ENCODE measurements at regions not wholly inside any gene's neighbourhood (a gene's known extent, or its start where the extent isn't known, plus 50 kb on each side); places are given as distances from the start of the nearest gene placed in this dataset.

GRCh38 chr6:131408811-131409210 lies 164.2 kb upstream of the ARG1 start:
- Histone ChIP-seq H3K4me2 (ENCODE audit: low read length) (no peak overlapping the region), H3K4me3 (ENCODE audit: low read depth, low read length, poor library complexity, severe bottlenecking) (no peak overlapping the region), H3K9me2 (ENCODE audit: low read depth, low read length) (no peaks in the 10 kb centered on the region), H3K79me2 (ENCODE audit: insufficient read depth, low read length) (no peaks in the 10 kb centered on the region), H3F3A (ENCODE audit: insufficient read depth, low read length) (no peaks in the 10 kb centered on the region), H2AFZ (ENCODE audit: low read length) (no peak overlapping the region), H3K9me3 (ENCODE audit: low read length) (no peaks in the 10 kb centered on the region), H3K4me1 (ENCODE audit: insufficient read depth, low read length, severe bottlenecking) (no peaks in the 10 kb centered on the region), H3K27ac (ENCODE audit: low read depth, low read length, poor library complexity, severe bottlenecking) (no peak overlapping the region), H3K36me3 (ENCODE audit: insufficient read depth, low read length) (no peaks in the 10 kb centered on the region), H4K20me1 (ENCODE audit: insufficient read depth, low read length) (no peaks in the 10 kb centered on the region), H3K27me3 (ENCODE audit: insufficient read depth, low read length) (no peaks in the 10 kb centered on the region), H3K9ac (ENCODE audit: low read length) (no peak overlapping the region)
- TF ChIP-seq EZH2 (IDR thresholded peaks at IDR 0.05; ENCODE audit: borderline replicate concordance, low read length) (no peak), CTCF (IDR thresholded peaks at IDR 0.05; ENCODE audit: low read length) (no peak)

- no peaks in the 10 kb centered on the region for H3K4me1 ChIP-seq (ENCODE audit: insufficient read depth, low read length, severe bottlenecking)
These were observed 162.2 kb upstream of the ARG1 start for GRCh38 chr6:131410785-131411184.

GRCh38 chr6:131412960-131413830 lies 159.8 kb upstream of the ARG1 start:
- no peaks in the 10 kb centered on the region for H3K4me1 ChIP-seq (ENCODE audit: insufficient read depth, low read length, severe bottlenecking)
- no peak overlapping the region for H3K4me3 ChIP-seq (ENCODE audit: low read depth, low read length, poor library complexity, severe bottlenecking)
- no peaks in the 10 kb centered on the region for H3K9me2 ChIP-seq (ENCODE audit: low read depth, low read length)
- H3K79me2 ChIP-seq (ENCODE audit: insufficient read depth, low read length): no peaks in the 10 kb centered on the region
- TF ChIP-seq CTCF (IDR thresholded peaks at IDR 0.05; ENCODE audit: low read length) (no peak), EZH2 (IDR thresholded peaks at IDR 0.05; ENCODE audit: borderline replicate concordance, low read length) (no peak)
- no peaks in the 10 kb centered on the region for H3K9me3 ChIP-seq (ENCODE audit: low read length)
- H3K27me3 ChIP-seq (ENCODE audit: insufficient read depth, low read length): no peaks in the 10 kb centered on the region
- no peaks in the 10 kb centered on the region for H3F3A ChIP-seq (ENCODE audit: insufficient read depth, low read length)
- no peaks in the 10 kb centered on the region for H3K36me3 ChIP-seq (ENCODE audit: insufficient read depth, low read length)
- H3K27ac ChIP-seq (ENCODE audit: low read depth, low read length, poor library complexity, severe bottlenecking): no peak overlapping the region
- H3K4me2 ChIP-seq (ENCODE audit: low read length): no peak overlapping the region
- no peaks in the 10 kb centered on the region for H4K20me1 ChIP-seq (ENCODE audit: insufficient read depth, low read length)
- no peak overlapping the region for H2AFZ ChIP-seq (ENCODE audit: low read length)
- no peak overlapping the region for H3K9ac ChIP-seq (ENCODE audit: low read length)

More at GRCh38 chr6:131410785-131411184, 162.2 kb upstream of the ARG1 start:
- Histone ChIP-seq H3K36me3 (ENCODE audit: insufficient read depth, low read length) (no peaks in the 10 kb centered on the region), H3K27me3 (ENCODE audit: insufficient read depth, low read length) (no peaks in the 10 kb centered on the region), H3K79me2 (ENCODE audit: insufficient read depth, low read length) (no peaks in the 10 kb centered on the region), H4K20me1 (ENCODE audit: insufficient read depth, low read length) (no peaks in the 10 kb centered on the region), H3K4me3 (ENCODE audit: low read depth, low read length, poor library complexity, severe bottlenecking) (no peak overlapping the region), H3K9ac (ENCODE audit: low read length) (no peak overlapping the region), H3K9me2 (ENCODE audit: low read depth, low read length) (no peaks in the 10 kb centered on the region), H3K27ac (ENCODE audit: low read depth, low read length, poor library complexity, severe bottlenecking) (no peak overlapping the region), H3K9me3 (ENCODE audit: low read length) (no peaks in the 10 kb centered on the region), H3F3A (ENCODE audit: insufficient read depth, low read length) (no peaks in the 10 kb centered on the region), H3K4me2 (ENCODE audit: low read length) (no peak overlapping the region), H2AFZ (ENCODE audit: low read length) (no peak overlapping the region)
- no peak for TF ChIP-seq EZH2 (IDR thresholded peaks at IDR 0.05; ENCODE audit: borderline replicate concordance, low read length)
- TF ChIP-seq CTCF (IDR thresholded peaks at IDR 0.05; ENCODE audit: low read length): no peak

All from OCI-LY1 (cell line).